T1000 (cell line): ENCODE measurements at regions not wholly inside any gene's neighbourhood (a gene's known extent, or its start where the extent isn't known, plus 50 kb on each side); places are given as distances from the start of the nearest gene placed in this dataset.

Source experiments
- DNase-seq: peaks from one replicate; lab custom pipeline; 2025; ENCODE audit warnings: mixed read lengths; lab: John Stamatoyannopoulos, UW

- DNase-seq, result no peak
Observed at GRCh38 chr5:142378737-142379634, 54.2 kb upstream of the SPRY4 start.

- DNase-seq, result no peak
Observed at GRCh38 chr5:142375944-142376411, 51.2 kb upstream of the SPRY4 start.
